SK-N-SH (cell line): ENCODE measurements at regions not wholly inside any gene's neighbourhood (a gene's known extent, or its start where the extent isn't known, plus 50 kb on each side); places are given as distances from the start of the nearest gene placed in this dataset.

Experiments used
- CTCF ChIA-PET: fragments of 300-600, 350-600 bp; formaldehyde crosslinking; extraction: SDS; loops from one replicate; lab custom pipeline; 2021; lab: Yijun Ruan, JAX
- POLR2A ChIA-PET: fragments of 350-600 bp; sonication (Branson Sonifier 250); formaldehyde crosslinking; extraction: SDS; loops from one replicate; lab custom pipeline; 2020; ENCODE audit warnings: antibody characterized with exemption, inconsistent platforms; lab: Yijun Ruan, JAX
- DNase-seq: peaks from one replicate; pipeline ENCODE4 v3.0.0; 2012
- H2AFZ ChIP-seq: fragments of 200-600 bp; sonication (generic); 2 replicates; pipeline ENCODE4 v1.8.1; 2016; ENCODE audit warnings: antibody characterized with exemption, mild to moderate bottlenecking, low read depth
- H3F3A ChIP-seq: fragments of 200-600 bp; sonication (generic); replicated peaks from 2 replicates; pipeline ENCODE3; 2016; ENCODE audit warnings: antibody characterized with exemption, mild to moderate bottlenecking; ENCODE audit not compliant: insufficient read depth
- H3K27ac ChIP-seq, 2 experiments: fragments of 200-500 bp in 1 of 2; fragments of 200-600 bp in 1 of 2; sonication (Bioruptor generic) in 1 of 2; sonication (generic), shearing (Covaris generic) in 1 of 2; 2 replicates each; pipeline versions ENCODE4 v1.5.1 to v1.6.1; 2014 to 2016; ENCODE audit warnings: low read depth in 2 of 2, inconsistent platforms in 1 of 2, low read length in 1 of 2, mild to moderate bottlenecking in 1 of 2, mixed read lengths in 1 of 2
- H3K27me3 ChIP-seq: fragments of 200-600 bp; sonication (generic), shearing (Covaris generic); 2 replicates; pipeline ENCODE4 v1.6.1; 2016; ENCODE audit warnings: mixed run types; ENCODE audit not compliant: insufficient read depth
- H3K36me3 ChIP-seq, 2 experiments: fragments of 200-500 bp in 1 of 2; fragments of 200-600 bp in 1 of 2; sonication (Bioruptor generic) in 1 of 2; sonication (generic) in 1 of 2; replicated peaks in 1 of 2; 2 replicates each; pipeline versions ENCODE3 to v1.5.1; 2014 to 2016; ENCODE audit warnings: low read length in 1 of 2, mild to moderate bottlenecking in 1 of 2; ENCODE audit not compliant: insufficient read depth in 2 of 2, control insufficient read depth in 1 of 2
- H3K4me1 ChIP-seq, 2 experiments: fragments of 200-500 bp in 1 of 2; fragments of 200-600 bp in 1 of 2; sonication (Bioruptor generic) in 1 of 2; sonication (generic), shearing (Covaris generic) in 1 of 2; 2 replicates each; pipeline versions ENCODE4 v1.5.1 to v1.6.1; 2014 to 2016; ENCODE audit warnings: low read depth in 1 of 2, low read length in 1 of 2, mixed run types in 1 of 2; ENCODE audit not compliant: insufficient read depth in 2 of 2, control insufficient read depth in 1 of 2
- H3K4me2 ChIP-seq: fragments of 200-600 bp; sonication (generic), shearing (Covaris generic); 2 replicates; pipeline ENCODE4 v1.6.1; 2017; ENCODE audit warnings: mixed run types
- H3K4me3 ChIP-seq, 2 experiments: fragments of 200-500 bp in 1 of 2; fragments of 200-600 bp in 1 of 2; sonication (Bioruptor generic) in 1 of 2; sonication (generic), shearing (Covaris generic) in 1 of 2; 2 replicates each; pipeline versions ENCODE4 v1.5.1 to v1.8.1; 2014 to 2016; ENCODE audit warnings: low read depth in 2 of 2, inconsistent platforms in 1 of 2, low read length in 1 of 2, mild to moderate bottlenecking in 1 of 2, mixed read lengths in 1 of 2, moderate library complexity in 1 of 2
- H3K79me2 ChIP-seq: fragments of 200-600 bp; sonication (generic); 2 replicates; pipeline ENCODE4 v1.8.1; 2017; ENCODE audit warnings: mild to moderate bottlenecking; ENCODE audit not compliant: insufficient read depth
- H3K9ac ChIP-seq: fragments of 200-600 bp; sonication (generic); 2 replicates; pipeline ENCODE4 v1.6.1; 2017; ENCODE audit warnings: mixed run types
- H3K9me2 ChIP-seq: fragments of 200-600 bp; sonication (generic); 2 replicates; pipeline ENCODE4 v1.6.1; 2017; ENCODE audit warnings: mixed run types
- H3K9me3 ChIP-seq: fragments of 200-600 bp; sonication (generic); 2 replicates; pipeline ENCODE4 v1.6.1; 2017; ENCODE audit warnings: mixed run types, mild to moderate bottlenecking, moderate library complexity
- H4K20me1 ChIP-seq: fragments of 200-600 bp; sonication (generic); 2 replicates; pipeline ENCODE4 v1.6.1; 2017; ENCODE audit warnings: mild to moderate bottlenecking, mixed run types; ENCODE audit not compliant: insufficient read depth
- EP300 ChIP-seq, 2 experiments: IDR thresholded peaks; 2 replicates each; pipeline versions ENCODE4 v1.4.0 to v1.6.1; 2012; ENCODE audit warnings: borderline replicate concordance in 1 of 2, low read depth in 1 of 2, low read length in 1 of 2
- EZH2phosphoT487 ChIP-seq: fragments of 200-600 bp; sonication (generic); IDR thresholded peaks from 2 replicates; pipeline ENCODE4 v1.6.1; 2017; ENCODE audit warnings: low read depth, mixed run types, mild to moderate bottlenecking, antibody characterized with exemption, moderate library complexity, borderline replicate concordance
- FOSL2 ChIP-seq: IDR thresholded peaks from 2 replicates; pipeline ENCODE4 v1.4.0; 2012; ENCODE audit warnings: low read depth, mild to moderate bottlenecking, moderate library complexity, borderline replicate concordance
- FOXJ3 ChIP-seq: sonication (generic); formaldehyde crosslinking; IDR thresholded peaks from 2 replicates; pipeline ENCODE4 v1.5.1; 2020; ENCODE audit warnings: mild to moderate bottlenecking, missing genetic modification reagents
- GABPA ChIP-seq: IDR thresholded peaks from 2 replicates; pipeline ENCODE4 v1.4.0; 2012; ENCODE audit warnings: low read depth, mild to moderate bottlenecking
- GATA2 ChIP-seq: sonication (generic); formaldehyde crosslinking; IDR thresholded peaks from 2 replicates; pipeline ENCODE4 v1.5.0; 2020; ENCODE audit warnings: mild to moderate bottlenecking, missing genetic modification reagents
- JUND ChIP-seq: IDR thresholded peaks from 2 replicates; pipeline ENCODE4 v1.4.0; 2012
- MXI1 ChIP-seq: IDR thresholded peaks from 2 replicates; pipeline ENCODE4 v1.6.1; 2012; ENCODE audit warnings: mild to moderate bottlenecking, low read depth, low read length, improper control_type of control experiment
- NFIC ChIP-seq: IDR thresholded peaks from 2 replicates; pipeline ENCODE4 v1.4.0; 2012; ENCODE audit warnings: borderline replicate concordance
- NRF1 ChIP-seq: IDR thresholded peaks from 2 replicates; pipeline ENCODE4 v1.6.1; 2012; ENCODE audit warnings: low read depth, mild to moderate bottlenecking, low read length
- RCOR1 ChIP-seq: fragments of 150-350 bp; IDR thresholded peaks from 2 replicates; pipeline ENCODE4 v1.6.1; 2017; ENCODE audit warnings: antibody characterized with exemption, low read length
- RFX5 ChIP-seq: IDR thresholded peaks from 2 replicates; pipeline ENCODE4 v1.6.1; 2012; ENCODE audit warnings: mild to moderate bottlenecking, improper control_type of control experiment, low read length
- RXRA ChIP-seq: IDR thresholded peaks from 2 replicates; pipeline ENCODE4 v1.4.0; 2012; ENCODE audit warnings: low read depth, mild to moderate bottlenecking, borderline replicate concordance
- SMC3 ChIP-seq: IDR thresholded peaks from 2 replicates; pipeline ENCODE4 v1.6.1; 2012; ENCODE audit warnings: low read depth, low read length, improper control_type of control experiment
- TCF12 ChIP-seq: IDR thresholded peaks from 2 replicates; pipeline ENCODE4 v1.4.0; 2012
- TEAD4 ChIP-seq: IDR thresholded peaks from 2 replicates; pipeline ENCODE4 v1.4.0; 2012; ENCODE audit warnings: mild to moderate bottlenecking, borderline replicate concordance; ENCODE audit not compliant: insufficient read depth
- USF1 ChIP-seq: IDR thresholded peaks from 2 replicates; pipeline ENCODE4 v1.4.0; 2012; ENCODE audit warnings: low read depth, borderline replicate concordance
- ZBTB33 ChIP-seq: IDR thresholded peaks from 2 replicates; pipeline ENCODE4 v1.4.0; 2012; ENCODE audit warnings: low read depth, borderline replicate concordance
- WGBS: methylation state at CpG from one replicate; pipeline ENCODE4 v1.1.6; 2017; ENCODE audit warnings: low lambda C conversion rate; 5-methylcytosine and 5-hydroxymethylcytosine counted together
- TF ChIP-seq, protein P1 (sequence below): fragments of 150-350 bp; IDR thresholded peaks from 2 replicates; pipeline ENCODE4 v1.6.1; 2016; ENCODE audit warnings: mild to moderate bottlenecking, low read depth, low read length
- TF ChIP-seq, protein P2 (sequence below): IDR thresholded peaks from 2 replicates; pipeline ENCODE4 v1.6.1; 2012; ENCODE audit warnings: mild to moderate bottlenecking, low read depth, low read length, moderate library complexity
- TF ChIP-seq, protein P3 (sequence below): fragments of 150-350 bp; IDR thresholded peaks from 2 replicates; pipeline ENCODE4 v1.6.1; 2017; ENCODE audit warnings: antibody characterized with exemption, low read length, low read depth, borderline replicate concordance

GRCh38 chr1:195663549-195664280 is 944.5 kb downstream of the KCNT2 start (continued):
- TF ChIP-seq RXRA = no peak; the same call in 1 of the 2 replicates
- TF ChIP-seq GABPA = no peak
- no peak for TF ChIP-seq MXI1
- TF ChIP-seq GATA2 (CRISPR knock-in tag) = no peak
- no peak for TF ChIP-seq USF1
- no peak for TF ChIP-seq SMC3
- TF ChIP-seq, protein P1, sequence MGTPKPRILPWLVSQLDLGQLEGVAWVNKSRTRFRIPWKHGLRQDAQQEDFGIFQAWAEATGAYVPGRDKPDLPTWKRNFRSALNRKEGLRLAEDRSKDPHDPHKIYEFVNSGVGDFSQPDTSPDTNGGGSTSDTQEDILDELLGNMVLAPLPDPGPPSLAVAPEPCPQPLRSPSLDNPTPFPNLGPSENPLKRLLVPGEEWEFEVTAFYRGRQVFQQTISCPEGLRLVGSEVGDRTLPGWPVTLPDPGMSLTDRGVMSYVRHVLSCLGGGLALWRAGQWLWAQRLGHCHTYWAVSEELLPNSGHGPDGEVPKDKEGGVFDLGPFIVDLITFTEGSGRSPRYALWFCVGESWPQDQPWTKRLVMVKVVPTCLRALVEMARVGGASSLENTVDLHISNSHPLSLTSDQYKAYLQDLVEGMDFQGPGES = no peak
- no peak for TF ChIP-seq RCOR1

GRCh38 chr1:195656780-195657179 is 951.5 kb downstream of the KCNT2 start:
- Histone ChIP-seq H3K9ac (no peak overlapping the region), H3F3A (no peaks in the 10 kb centered on the region), H3K79me2 (no peaks in the 10 kb centered on the region; the same call in 1 of the 2 replicates), H3K4me2 (no peak overlapping the region), H3K4me1 (no peaks in the 10 kb centered on the region), H3K4me3 (no peak overlapping the region), H2AFZ (no peak overlapping the region), H3K9me3 (no peaks in the 10 kb centered on the region; the same call in 1 of the 2 replicates), H4K20me1 (no peaks in the 10 kb centered on the region), H3K9me2 (peaks cover 2% of the 10 kb centered on the region; the same call in 1 of the 2 replicates), H3K27me3 (no peaks in the 10 kb centered on the region), H3K36me3 (no peaks in the 10 kb centered on the region), H3K27ac (no peak overlapping the region)
- CTCF ChIA-PET = no interaction called here
- DNase-seq = no peak
- POLR2A ChIA-PET = no interaction called here
- 81% methylated on average over 1 of the region's 1 CpG for WGBS
- TF ChIP-seq SMC3 (no peak), EP300 (IDR thresholded peaks at IDR 0.05; ENCODE audit: borderline replicate concordance in 1 of 2, low read depth in 1 of 2, low read length in 1 of 2) (no peak), TEAD4 (no peak), FOSL2 (no peak), ZBTB33 (no peak), JUND (no peak), EZH2phosphoT487 (no peak), USF1 (no peak), GATA2 (CRISPR knock-in tag) (no peak), RXRA (no peak), NFIC (no peak), TCF12 (no peak), RFX5 (no peak), RCOR1 (no peak), GABPA (no peak), NRF1 (no peak), FOXJ3 (no peak)
- TF ChIP-seq, protein P2, sequence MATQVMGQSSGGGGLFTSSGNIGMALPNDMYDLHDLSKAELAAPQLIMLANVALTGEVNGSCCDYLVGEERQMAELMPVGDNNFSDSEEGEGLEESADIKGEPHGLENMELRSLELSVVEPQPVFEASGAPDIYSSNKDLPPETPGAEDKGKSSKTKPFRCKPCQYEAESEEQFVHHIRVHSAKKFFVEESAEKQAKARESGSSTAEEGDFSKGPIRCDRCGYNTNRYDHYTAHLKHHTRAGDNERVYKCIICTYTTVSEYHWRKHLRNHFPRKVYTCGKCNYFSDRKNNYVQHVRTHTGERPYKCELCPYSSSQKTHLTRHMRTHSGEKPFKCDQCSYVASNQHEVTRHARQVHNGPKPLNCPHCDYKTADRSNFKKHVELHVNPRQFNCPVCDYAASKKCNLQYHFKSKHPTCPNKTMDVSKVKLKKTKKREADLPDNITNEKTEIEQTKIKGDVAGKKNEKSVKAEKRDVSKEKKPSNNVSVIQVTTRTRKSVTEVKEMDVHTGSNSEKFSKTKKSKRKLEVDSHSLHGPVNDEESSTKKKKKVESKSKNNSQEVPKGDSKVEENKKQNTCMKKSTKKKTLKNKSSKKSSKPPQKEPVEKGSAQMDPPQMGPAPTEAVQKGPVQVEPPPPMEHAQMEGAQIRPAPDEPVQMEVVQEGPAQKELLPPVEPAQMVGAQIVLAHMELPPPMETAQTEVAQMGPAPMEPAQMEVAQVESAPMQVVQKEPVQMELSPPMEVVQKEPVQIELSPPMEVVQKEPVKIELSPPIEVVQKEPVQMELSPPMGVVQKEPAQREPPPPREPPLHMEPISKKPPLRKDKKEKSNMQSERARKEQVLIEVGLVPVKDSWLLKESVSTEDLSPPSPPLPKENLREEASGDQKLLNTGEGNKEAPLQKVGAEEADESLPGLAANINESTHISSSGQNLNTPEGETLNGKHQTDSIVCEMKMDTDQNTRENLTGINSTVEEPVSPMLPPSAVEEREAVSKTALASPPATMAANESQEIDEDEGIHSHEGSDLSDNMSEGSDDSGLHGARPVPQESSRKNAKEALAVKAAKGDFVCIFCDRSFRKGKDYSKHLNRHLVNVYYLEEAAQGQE = no peak
- TF ChIP-seq, protein P3, sequence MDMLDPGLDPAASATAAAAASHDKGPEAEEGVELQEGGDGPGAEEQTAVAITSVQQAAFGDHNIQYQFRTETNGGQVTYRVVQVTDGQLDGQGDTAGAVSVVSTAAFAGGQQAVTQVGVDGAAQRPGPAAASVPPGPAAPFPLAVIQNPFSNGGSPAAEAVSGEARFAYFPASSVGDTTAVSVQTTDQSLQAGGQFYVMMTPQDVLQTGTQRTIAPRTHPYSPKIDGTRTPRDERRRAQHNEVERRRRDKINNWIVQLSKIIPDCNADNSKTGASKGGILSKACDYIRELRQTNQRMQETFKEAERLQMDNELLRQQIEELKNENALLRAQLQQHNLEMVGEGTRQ = no peak
